CD4-positive, alpha-beta T cell (primary cell): ENCODE measurements at regions not wholly inside any gene's neighbourhood (a gene's known extent, or its start where the extent isn't known, plus 50 kb on each side); places are given as distances from the start of the nearest gene placed in this dataset.

Experiments
- ATAC-seq: fragments of 200-7000 bp; cut with Tn5 transposase; one replicate; pipeline ENCODE4 v1.10.0; 2022; ENCODE audit warnings: mild to moderate bottlenecking; ENCODE audit not compliant: poor library complexity
- CTCF ChIA-PET: fragments of 350-600 bp; sonication (Branson Sonifier 250); formaldehyde crosslinking; loops from one replicate; lab custom pipeline; 2021; ENCODE audit warnings: antibody characterized with exemption, inconsistent platforms; lab: Charles Lee
- POLR2A ChIA-PET: fragments of 350-600 bp; sonication (Branson Sonifier 250); formaldehyde crosslinking; loops from one replicate; lab custom pipeline; 2021; ENCODE audit warnings: antibody characterized with exemption, inconsistent platforms; lab: Charles Lee
- DNase-seq, 14 experiments: peaks; one replicate each; pipeline ENCODE4 v3.0.0-alpha.2; 2013 to 2020; ENCODE audit warnings: mixed read lengths in 2 of 14
- H3K27ac ChIP-seq, 2 donors: one replicate each; pipeline versions ENCODE4 v1.5.1 to v1.7.0; 2013; ENCODE audit warnings: low read length in 2 of 2, low read depth in 1 of 2, mild to moderate bottlenecking in 1 of 2
- H3K27me3 ChIP-seq, 2 experiments: 1 replicate in 1 of 2; 2 replicates in 1 of 2; pipeline versions ENCODE4 v1.6.1 to v1.7.0; 2013; ENCODE audit warnings: low read length in 2 of 2, control low read depth in 1 of 2, mild to moderate bottlenecking in 1 of 2, moderate library complexity in 1 of 2; ENCODE audit not compliant: insufficient read depth in 2 of 2, control insufficient read depth in 1 of 2
- H3K36me3 ChIP-seq: one replicate; pipeline ENCODE4 v1.6.1; 2013; ENCODE audit warnings: low read length, control low read depth; ENCODE audit not compliant: insufficient read depth
- H3K4me1 ChIP-seq: one replicate; pipeline ENCODE4 v1.6.1; 2013; ENCODE audit warnings: low read length, control low read depth; ENCODE audit not compliant: insufficient read depth
- H3K4me3 ChIP-seq: one replicate; pipeline ENCODE4 v1.5.1; 2013; ENCODE audit warnings: mild to moderate bottlenecking, low read length, moderate library complexity
- H3K9me3 ChIP-seq, 2 experiments: 1 replicate in 1 of 2; 2 replicates in 1 of 2; pipeline versions ENCODE4 v1.6.1 to v1.7.0; 2013; ENCODE audit warnings: low read length in 2 of 2, mild to moderate bottlenecking in 2 of 2, control low read depth in 1 of 2, moderate library complexity in 1 of 2; ENCODE audit not compliant: control insufficient read depth in 1 of 2, insufficient read depth in 1 of 2
- H3K27ac Mint-ChIP-seq: one replicate; pipeline ENCODE4 v1.8.0; 2020; ENCODE audit warnings: mixed read lengths
- H3K27me3 Mint-ChIP-seq: one replicate; pipeline ENCODE4 v1.8.0; 2021; ENCODE audit warnings: mixed read lengths
- H3K36me3 Mint-ChIP-seq: one replicate; pipeline ENCODE4 v1.8.0; 2021; ENCODE audit warnings: low read depth, mixed read lengths
- H3K4me1 Mint-ChIP-seq: one replicate; pipeline ENCODE4 v1.8.0; 2021; ENCODE audit warnings: low read depth, mixed read lengths
- H3K4me3 Mint-ChIP-seq: one replicate; pipeline ENCODE4 v1.8.0; 2020; ENCODE audit warnings: mild to moderate bottlenecking, mixed read lengths
- H3K9me3 Mint-ChIP-seq: one replicate; pipeline ENCODE4 v1.8.0; 2020; ENCODE audit warnings: mixed read lengths
- CTCF ChIP-seq: fragments of 200-600 bp; IDR thresholded peaks from one replicate; pipeline ENCODE4 v1.8.0; 2022; ENCODE audit warnings: antibody characterized with exemption, mild to moderate bottlenecking
- intact Hi-C, 2 experiments: fragments of 100-400 bp; cut with DNase I in 1 of 2; cut with micrococcal nuclease in 1 of 2; formaldehyde crosslinking; loops; one replicate each; pipeline versions ENCODE4 v1.15.1 to v1.9.0; 2023 to 2025; cut with DNase I, micrococcal nuclease

GRCh38 chr6:92828788-92829187 is 590.6 kb downstream of the EPHA7 start:
- Mint-ChIP-seq H3K27me3 (no peaks in the 10 kb centered on the region), H3K4me1 (no peaks in the 10 kb centered on the region), H3K4me3 (no peak overlapping the region), H3K36me3 (no peaks in the 10 kb centered on the region), H3K9me3 (peaks cover 3% of the 10 kb centered on the region), H3K27ac (no peak overlapping the region)
- intact Hi-C loops, result no loop called here
- ChIA-PET CTCF (no interaction called here), POLR2A (no interaction called here)
- Histone ChIP-seq H3K27me3 (no peaks in the 10 kb centered on the region), H3K27ac (no peak overlapping the region), H3K4me1 (no peaks in the 10 kb centered on the region), H3K36me3 (no peaks in the 10 kb centered on the region), H3K4me3 (no peak overlapping the region), H3K9me3 (peaks cover 0 to 4% of the 10 kb centered on the region in 2 experiments)
- ATAC-seq, result no peak
- DNase-seq, result no peak
- no peak for TF ChIP-seq CTCF

GRCh38 chr6:92827104-92827503 is 592.3 kb downstream of the EPHA7 start:
- Histone ChIP-seq H3K4me1 (no peaks in the 10 kb centered on the region), H3K27ac (no peak overlapping the region), H3K36me3 (no peaks in the 10 kb centered on the region), H3K27me3 (no peaks in the 10 kb centered on the region), H3K9me3 (peaks cover 0 to 4% of the 10 kb centered on the region in 2 experiments), H3K4me3 (no peak overlapping the region)
- no peaks in the 10 kb centered on the region for H3K36me3 Mint-ChIP-seq
- intact Hi-C loops, result no loop called here
- H3K4me3 Mint-ChIP-seq, result no peak overlapping the region
- CTCF ChIA-PET, result no interaction called here
- ATAC-seq (no peak), DNase-seq (no peak)
- no peaks in the 10 kb centered on the region for H3K4me1 Mint-ChIP-seq
- no peaks in the 10 kb centered on the region for H3K27me3 Mint-ChIP-seq
- H3K9me3 Mint-ChIP-seq, result peaks cover 3% of the 10 kb centered on the region
- TF ChIP-seq CTCF, result no peak
- POLR2A ChIA-PET, result no interaction called here
- no peak overlapping the region for H3K27ac Mint-ChIP-seq

GRCh38 chr6:92826633-92827032 is 592.7 kb downstream of the EPHA7 start:
- POLR2A ChIA-PET, result no interaction called here
- peaks cover 3% of the 10 kb centered on the region for H3K9me3 Mint-ChIP-seq
- H3K36me3 ChIP-seq, result no peaks in the 10 kb centered on the region

More at GRCh38 chr6:92826633-92827032, 592.7 kb downstream of the EPHA7 start:
- no peak for TF ChIP-seq CTCF
- intact Hi-C loops, result no loop called here
- no peaks in the 10 kb centered on the region for H3K27me3 ChIP-seq
- DNase-seq (no peak), ATAC-seq (no peak)
- no peaks in the 10 kb centered on the region for H3K4me1 Mint-ChIP-seq
- H3K36me3 Mint-ChIP-seq, result no peaks in the 10 kb centered on the region
- peaks cover 0 to 6% of the 10 kb centered on the region in 2 experiments for H3K9me3 ChIP-seq
- H3K4me1 ChIP-seq, result no peaks in the 10 kb centered on the region
- CTCF ChIA-PET, result no interaction called here
- H3K4me3 ChIP-seq, result no peak overlapping the region
- no peak overlapping the region for H3K27ac Mint-ChIP-seq
- no peak overlapping the region for H3K27ac ChIP-seq
- H3K4me3 Mint-ChIP-seq, result no peak overlapping the region
- no peaks in the 10 kb centered on the region for H3K27me3 Mint-ChIP-seq
